ENCODE measurements at regions not wholly inside any gene's neighbourhood (a gene's known extent, or its start where the extent isn't known, plus 50 kb on each side); places are given as distances from the start of the nearest gene placed in this dataset.

- H3K4me3 ChIP-seq (ENCODE audit: low read length): no peak overlapping the region
- DNase-seq (ENCODE audit: low read depth): no peak
- TF ChIP-seq CTCF (conservative IDR thresholded peaks at IDR 0.05; ENCODE audit: low read length): no peak
Observed at GRCh38 chr5:105350486-105351140, 1788.0 kb upstream of the NUDT12 start.

DNA sequence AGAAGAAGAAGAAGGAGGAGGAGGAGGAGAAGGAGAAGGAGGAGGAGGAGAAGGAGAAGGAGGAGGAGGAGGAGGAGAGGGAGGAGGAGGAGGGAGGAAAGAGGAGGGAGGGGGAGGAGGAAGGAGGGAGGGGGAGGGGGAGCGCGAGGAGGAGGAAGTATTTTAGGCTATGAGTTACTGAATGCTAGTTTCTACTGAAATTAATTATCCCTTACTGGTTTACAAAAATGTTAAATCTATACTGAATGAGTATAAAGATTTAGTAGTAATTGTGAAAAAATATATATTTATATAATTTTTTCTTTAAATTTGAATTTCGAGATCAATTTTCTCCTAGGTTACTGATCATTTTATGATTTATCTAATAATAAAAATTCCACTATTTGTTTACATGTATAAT lies 1769.0 kb upstream of the NUDT12 start:
- no peak for DNase-seq (ENCODE audit: low read depth)
- H3K4me3 ChIP-seq (ENCODE audit: low read length): no peak overlapping the region
- TF ChIP-seq CTCF (conservative IDR thresholded peaks at IDR 0.05; ENCODE audit: low read length): no peak

DNA sequence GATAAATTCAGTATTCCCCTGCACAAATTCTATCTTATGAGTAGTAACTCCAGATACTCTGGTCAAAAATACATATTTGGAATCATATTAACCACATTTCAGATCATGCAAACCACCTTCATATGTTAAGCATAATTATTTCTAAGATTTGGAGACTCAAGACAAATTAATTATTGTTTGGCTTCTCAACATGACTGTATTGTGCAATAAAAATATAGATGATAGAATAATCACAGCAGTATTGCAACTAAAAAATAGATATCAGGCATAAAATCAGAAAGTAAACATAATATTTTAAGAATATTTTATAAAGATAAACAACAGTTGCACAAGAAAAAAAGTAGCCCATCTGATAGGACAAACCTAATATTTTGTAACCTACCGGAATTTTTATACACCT lies 1767.6 kb upstream of the NUDT12 start:
- DNase-seq (ENCODE audit: low read depth): no peak
- no peak overlapping the region for H3K4me3 ChIP-seq (ENCODE audit: low read length)
- no peak for TF ChIP-seq CTCF (conservative IDR thresholded peaks at IDR 0.05; ENCODE audit: low read length)

GRCh38 chr5:105304859-105305258 lies 1742.3 kb upstream of the NUDT12 start:
- no peak for DNase-seq (ENCODE audit: low read depth)
- TF ChIP-seq CTCF (conservative IDR thresholded peaks at IDR 0.05; ENCODE audit: low read length): no peak

DNA sequence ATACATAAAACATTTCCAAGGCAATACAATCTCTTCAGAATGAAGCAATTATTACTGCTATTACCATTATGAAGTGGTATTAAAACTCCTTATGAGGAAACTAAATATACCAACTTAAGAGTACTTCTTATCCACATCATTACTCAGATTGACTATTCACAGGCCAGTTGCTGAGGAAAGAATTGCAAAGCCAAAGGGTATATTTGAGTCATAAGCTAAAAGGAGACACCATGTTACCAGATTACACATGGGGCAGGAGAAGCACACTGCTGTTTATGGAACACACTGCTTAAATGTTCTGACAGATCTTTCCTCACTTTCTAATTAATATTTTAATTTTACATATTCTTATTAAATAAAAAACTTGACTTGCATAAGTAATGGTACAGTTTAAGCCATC lies 1726.4 kb upstream of the NUDT12 start:
- no peak for DNase-seq (ENCODE audit: low read depth)
- TF ChIP-seq CTCF (conservative IDR thresholded peaks at IDR 0.05; ENCODE audit: low read length): no peak
- no peak overlapping the region for H3K4me3 ChIP-seq (ENCODE audit: low read length)

More at GRCh38 chr5:105304859-105305258, 1742.3 kb upstream of the NUDT12 start:
- H3K4me3 ChIP-seq (ENCODE audit: low read length): no peak overlapping the region

DNA sequence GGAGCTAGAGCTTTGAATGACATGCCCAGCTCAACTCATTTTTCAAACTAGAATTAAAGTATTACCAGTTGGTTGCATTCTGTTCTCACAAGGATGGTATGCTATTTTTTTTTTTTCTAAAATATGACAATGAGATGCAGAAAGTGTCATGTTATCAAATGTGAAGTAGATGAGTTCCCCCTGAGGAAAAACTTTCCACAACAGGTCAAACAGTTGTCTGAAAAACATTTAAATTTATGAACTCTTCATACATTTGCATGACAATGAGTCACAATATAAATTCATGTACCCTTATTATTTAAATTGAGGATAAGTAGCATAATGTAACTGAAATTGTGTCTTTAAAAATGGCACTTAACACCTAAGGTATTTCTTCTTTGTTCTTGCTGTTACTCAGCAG lies 1720.5 kb upstream of the NUDT12 start:
- no peak for TF ChIP-seq CTCF (conservative IDR thresholded peaks at IDR 0.05; ENCODE audit: low read length)
- no peak overlapping the region for H3K4me3 ChIP-seq (ENCODE audit: low read length)
- DNase-seq (ENCODE audit: low read depth): no peak

DNA sequence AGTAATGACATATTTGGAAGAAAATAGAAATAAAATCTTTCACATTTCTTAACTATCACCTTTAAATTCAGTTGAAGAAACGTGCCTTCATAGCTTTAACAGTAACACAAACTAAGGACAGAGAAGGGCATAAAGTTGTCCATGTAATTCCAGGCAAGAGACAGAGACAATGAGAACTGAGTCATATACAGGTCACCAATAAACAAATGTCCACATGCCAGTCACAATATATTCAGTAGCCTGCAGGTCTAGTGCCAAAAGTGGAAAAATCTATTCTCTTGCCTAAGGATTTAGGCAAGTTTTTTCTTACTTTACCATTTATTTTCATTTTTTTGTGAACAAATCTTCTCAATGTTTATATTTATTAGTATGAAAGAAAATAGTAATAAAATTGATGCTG lies 1711.5 kb upstream of the NUDT12 start:
- no peak for TF ChIP-seq CTCF (conservative IDR thresholded peaks at IDR 0.05; ENCODE audit: low read length)
- no peak overlapping the region for H3K4me3 ChIP-seq (ENCODE audit: low read length)
- DNase-seq (ENCODE audit: low read depth): no peak
